Tongue (tissue), 1 donor: ENCODE measurements at regions not wholly inside any gene's neighbourhood (a gene's known extent, or its start where the extent isn't known, plus 50 kb on each side); places are given as distances from the start of the nearest gene placed in this dataset.
A peak's percentile ranks its signal among the peaks of the same experiment; 100 is the strongest.

Source experiments
- DNase-seq: peaks from one replicate; pipeline ENCODE4 v3.0.0-alpha.2; 2015

DNA sequence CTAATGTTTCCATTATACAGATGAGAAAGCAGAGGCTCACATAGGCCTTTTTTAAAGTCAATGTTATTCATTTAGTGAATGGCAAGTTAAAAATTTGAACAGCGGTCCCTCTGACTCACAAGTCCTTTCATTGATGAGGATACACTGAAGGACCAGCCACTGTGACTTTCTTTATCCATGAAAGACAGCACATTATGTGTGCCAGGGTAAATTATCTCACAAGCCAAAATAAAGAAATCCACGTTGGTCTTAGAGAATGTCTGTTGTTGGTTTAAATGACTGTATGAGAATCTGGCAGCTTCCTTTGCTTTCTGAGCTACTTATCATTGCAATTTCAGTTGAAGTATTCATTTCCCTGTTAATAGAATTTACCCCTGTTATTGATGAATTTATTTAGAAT, 485.1 kb downstream of the TBL1XR1 start:
- no peak for DNase-seq

- no peak for DNase-seq
Observed at GRCh38 chr3:176699288-176699687, 498.0 kb downstream of the TBL1XR1 start.

GRCh38 chr3:176697284-176697889, 499.9 kb downstream of the TBL1XR1 start:
- DNase-seq = no peak

GRCh38 chr3:176696816-176697215, 500.5 kb downstream of the TBL1XR1 start:
- no peak for DNase-seq

DNA sequence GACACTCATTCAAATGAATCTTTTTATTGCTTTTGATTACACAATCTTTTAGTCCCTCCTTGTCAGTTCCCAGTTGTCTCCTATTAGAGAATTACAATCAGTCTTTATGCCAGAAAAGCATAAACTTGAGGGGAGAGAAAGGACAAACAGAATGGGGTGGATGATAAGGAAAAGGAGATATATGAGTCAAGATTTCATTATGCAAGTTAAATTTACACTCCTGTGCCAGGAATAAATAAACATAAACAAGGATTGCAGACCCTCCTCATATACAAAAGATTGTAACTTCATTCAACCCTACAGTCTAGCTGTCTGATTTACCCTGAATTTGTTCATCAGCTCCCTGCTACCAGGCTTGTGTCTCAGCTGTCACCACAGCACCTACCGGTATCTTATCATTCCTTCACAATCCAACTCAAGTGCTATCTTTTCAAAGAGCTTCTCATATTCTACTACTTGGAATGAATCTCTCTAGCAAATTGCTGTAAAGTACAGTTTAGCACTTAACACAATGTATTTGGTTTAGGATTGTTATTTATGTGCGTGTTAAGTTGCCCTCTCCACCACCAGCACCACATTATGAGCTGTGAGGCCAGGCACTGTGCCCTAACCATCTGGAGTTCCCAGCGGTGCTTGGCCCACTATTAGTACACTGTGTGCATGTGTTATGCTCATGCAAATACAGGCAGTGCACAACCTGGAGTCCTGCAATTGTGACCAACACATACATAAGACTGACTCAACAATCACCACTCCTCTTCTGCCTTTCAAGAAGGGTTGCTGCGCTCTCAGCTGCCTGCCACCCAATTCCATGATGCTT, 504.1 kb downstream of the TBL1XR1 start:
- DNase-seq = no peak

- no peak for DNase-seq
Observed at GRCh38 chr3:176692199-176692965, 504.9 kb downstream of the TBL1XR1 start.

DNA sequence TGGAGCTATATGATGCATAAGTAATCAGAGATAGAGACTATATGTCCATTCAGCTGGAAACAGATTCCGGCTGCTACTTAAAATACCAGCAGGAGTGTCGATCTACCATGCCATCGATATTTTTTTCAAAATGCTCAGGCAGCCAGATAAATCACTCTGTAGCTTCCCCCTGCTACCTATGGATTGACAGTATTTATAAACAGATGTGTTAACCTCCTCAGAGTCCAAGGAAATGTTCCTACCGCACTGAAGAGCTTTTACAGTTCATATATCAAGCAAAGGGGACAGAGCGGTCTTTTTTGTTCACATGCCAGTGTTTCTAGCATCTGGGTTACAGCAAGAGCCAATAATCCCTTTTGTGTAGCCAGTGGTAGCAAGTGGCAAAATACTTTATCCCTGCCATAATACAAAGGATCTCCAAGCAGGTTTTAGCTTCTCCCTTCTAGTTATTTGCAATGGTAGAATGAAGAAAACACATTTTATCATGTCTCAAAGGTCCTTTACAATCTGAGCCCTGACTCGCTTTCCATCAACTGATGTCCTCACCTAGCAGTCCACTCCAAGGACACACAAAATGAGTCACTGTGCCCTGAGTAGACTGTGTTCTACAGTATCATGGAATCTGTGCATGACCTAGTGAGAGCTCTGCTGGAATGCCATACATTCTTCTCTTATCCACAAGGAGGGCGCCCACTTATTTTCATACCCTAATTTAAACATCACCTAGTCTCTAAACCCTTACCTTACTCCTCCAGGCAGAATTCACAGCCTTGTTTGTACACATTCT, 507.0 kb downstream of the TBL1XR1 start:
- no peak for DNase-seq

- DNase-seq = no peak
Observed at GRCh38 chr3:176687754-176688153, 509.5 kb downstream of the TBL1XR1 start.

GRCh38 chr3:176683382-176683781, 513.9 kb downstream of the TBL1XR1 start:
- DNase-seq = no peak

- peak; percentile 69 for DNase-seq
Observed at GRCh38 chr3:176663837-176664831, 533.1 kb downstream of the TBL1XR1 start.

GRCh38 chr3:176663387-176663786, 533.9 kb downstream of the TBL1XR1 start:
- DNase-seq = peak; percentile 1

GRCh38 chr3:176661432-176661964, 535.8 kb downstream of the TBL1XR1 start:
- DNase-seq = no peak

DNA sequence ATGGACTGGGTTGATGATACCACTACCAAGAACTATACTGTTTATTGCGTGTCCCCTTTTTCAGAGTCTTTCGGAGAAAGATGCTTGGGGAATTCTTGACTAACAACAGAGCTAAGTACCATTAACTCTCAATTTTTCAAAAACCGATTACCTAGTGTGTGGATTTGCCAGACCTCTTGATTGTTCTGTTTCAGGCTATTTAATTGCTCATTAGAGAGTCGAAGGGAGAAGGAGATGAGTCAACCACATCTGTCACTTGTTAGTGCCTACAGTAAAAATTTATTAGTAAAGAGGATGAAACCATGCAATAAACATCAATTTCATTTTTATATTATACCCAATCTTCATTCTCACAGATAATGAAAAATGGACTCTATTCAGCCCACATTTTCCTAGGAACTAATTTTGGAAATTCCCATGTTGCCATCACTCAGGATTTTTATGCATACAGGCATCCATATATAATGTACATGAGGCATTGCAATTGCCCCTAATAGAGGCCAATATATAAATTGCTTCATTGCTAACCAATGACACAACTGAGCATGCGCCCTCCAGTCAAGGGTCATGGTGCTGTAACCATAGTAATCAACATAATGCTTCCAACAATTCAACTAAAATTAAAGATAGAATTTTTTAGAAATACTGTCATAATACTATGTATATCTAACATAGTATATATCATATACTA, 541.7 kb downstream of the TBL1XR1 start:
- DNase-seq = no peak

DNA sequence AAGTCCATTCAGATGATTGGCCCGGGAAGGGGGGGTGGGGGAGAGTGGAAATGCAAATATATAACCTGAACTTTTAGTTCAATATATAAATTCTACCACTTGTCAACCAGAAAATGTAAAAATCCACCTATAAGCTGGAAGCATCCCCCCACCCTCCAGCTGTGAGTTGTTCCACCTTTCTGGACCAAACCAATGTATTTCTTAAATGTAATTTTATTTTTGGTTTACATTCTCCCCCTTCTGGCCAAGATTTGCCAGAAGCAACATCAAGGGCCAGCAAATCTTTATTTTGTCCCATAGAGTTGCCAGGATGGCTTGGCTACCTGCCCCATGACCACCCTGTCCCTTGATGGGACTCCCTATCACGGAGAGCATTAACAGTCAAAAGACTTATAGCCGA, 545.7 kb downstream of the TBL1XR1 start:
- DNase-seq = no peak

DNA sequence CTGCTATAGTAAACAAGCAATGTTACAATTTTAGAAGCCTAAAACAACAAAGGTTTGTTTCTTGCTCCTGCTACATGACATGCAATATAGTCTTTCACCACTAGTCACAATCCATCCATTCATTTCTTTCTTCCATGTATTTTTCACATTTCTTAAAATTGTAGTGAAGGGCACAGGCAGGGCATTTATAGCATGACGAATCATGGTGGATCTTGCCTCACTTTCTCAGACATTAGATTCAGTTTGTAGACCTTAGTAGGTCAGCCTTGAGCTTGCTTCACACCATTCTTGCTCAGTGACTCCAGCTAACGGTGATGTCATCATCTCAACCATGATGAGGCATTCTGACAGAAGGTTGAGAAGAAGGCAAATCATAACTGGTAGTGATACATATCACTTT, 546.8 kb downstream of the TBL1XR1 start:
- DNase-seq = no peak

- DNase-seq = no peak
Observed at GRCh38 chr3:176647987-176648386, 549.3 kb downstream of the TBL1XR1 start.

- no peak for DNase-seq
Observed at GRCh38 chr3:176633511-176633910, 563.8 kb downstream of the TBL1XR1 start.

- DNase-seq = no peak
Observed at GRCh38 chr3:176632925-176633324, 564.4 kb downstream of the TBL1XR1 start.

DNA sequence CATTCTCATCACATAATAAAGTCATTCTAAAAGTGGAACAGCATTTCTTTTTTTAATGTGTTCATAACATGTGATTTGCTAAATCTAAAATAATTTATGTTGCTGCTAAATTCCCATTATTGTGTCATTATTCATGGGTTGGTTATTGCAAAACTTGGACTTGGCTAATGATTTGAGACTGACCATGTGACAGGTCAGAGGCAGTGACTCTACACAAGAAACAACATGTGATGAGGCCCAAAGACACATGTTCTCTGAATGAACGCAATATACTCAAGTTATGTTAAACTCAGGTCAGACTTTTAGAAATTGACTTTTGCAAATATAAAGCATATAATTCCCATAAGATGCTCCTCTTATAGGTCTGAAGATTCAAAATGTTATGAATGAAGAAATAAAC, 566.1 kb downstream of the TBL1XR1 start:
- no peak for DNase-seq

DNA sequence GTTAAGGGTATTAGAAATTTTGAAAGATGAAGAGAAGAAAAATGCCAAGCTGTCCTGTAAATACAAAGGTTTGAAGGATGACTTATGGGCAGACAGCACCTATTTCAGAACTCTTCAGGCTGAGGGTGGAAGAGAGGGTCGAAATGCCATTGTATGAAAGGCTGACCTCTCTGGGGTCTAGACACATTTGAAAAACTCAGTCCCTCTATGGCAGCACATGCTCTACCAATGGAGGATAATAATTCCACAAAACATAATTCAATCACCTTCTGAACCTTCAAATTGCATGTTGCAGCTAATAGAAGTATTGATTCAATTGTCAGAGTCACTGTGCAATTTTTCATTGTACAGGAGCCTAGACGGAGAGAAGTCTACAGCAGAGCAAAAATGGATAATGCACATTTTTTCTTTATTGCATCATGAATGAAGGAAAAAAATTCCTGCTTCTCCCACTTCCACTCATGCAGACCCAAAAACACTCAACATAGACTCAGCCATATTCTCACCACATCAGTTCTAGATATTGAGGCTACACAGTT, 569.1 kb downstream of the TBL1XR1 start:
- DNase-seq = no peak
